22Rv1 (cell line): ENCODE measurements at regions not wholly inside any gene's neighbourhood (a gene's known extent, or its start where the extent isn't known, plus 50 kb on each side); places are given as distances from the start of the nearest gene placed in this dataset.

Experiments
- CTCF ChIP-seq: fragments of 450-650 bp; IDR thresholded peaks from 2 replicates; pipeline ENCODE4 v1.5.1; 2017; ENCODE audit warnings: mild to moderate bottlenecking
- ZFX ChIP-seq: fragments of 450-650 bp; IDR thresholded peaks from 2 replicates; pipeline ENCODE4 v1.6.1; 2017; ENCODE audit warnings: antibody characterized with exemption, borderline replicate concordance

GRCh38 chr16:17749706-17750105, 278.9 kb upstream of the XYLT1 start:
- TF ChIP-seq CTCF: no peak
- TF ChIP-seq ZFX: no peak
